ENCODE measurements at regions not wholly inside any gene's neighbourhood (a gene's known extent, or its start where the extent isn't known, plus 50 kb on each side); places are given as distances from the start of the nearest gene placed in this dataset.

DNA sequence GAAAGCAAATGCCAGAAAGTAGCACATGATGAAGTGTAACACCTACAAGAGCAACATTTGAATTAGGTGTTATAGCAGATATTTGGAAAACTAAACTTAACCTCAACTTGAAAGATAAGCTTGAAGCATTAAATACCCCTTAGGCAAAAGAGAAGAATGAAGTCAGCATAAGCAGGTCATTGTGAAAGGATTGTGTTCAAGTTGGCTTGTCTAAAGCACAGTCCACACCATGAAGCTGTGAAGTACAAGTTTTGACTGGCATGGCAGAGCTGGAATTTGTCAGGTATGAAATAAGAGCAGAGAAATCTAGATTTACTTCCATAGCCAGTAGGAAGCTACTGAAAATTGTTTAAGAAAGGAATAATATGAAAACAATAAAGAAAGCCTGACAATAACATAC is 480.3 kb upstream of the POT1 start:
- TF ChIP-seq CTCF (conservative IDR thresholded peaks at IDR 0.05 in 1 of 2, IDR thresholded peaks at IDR 0.05 in 1 of 2; ENCODE audit: extremely low read depth in 1 of 2, insufficient read depth in 1 of 2, low read depth in 1 of 2, low read length in 2 of 2), result no peak
- TF ChIP-seq EZH2 (IDR thresholded peaks at IDR 0.05; ENCODE audit: borderline replicate concordance, low read length), result no peak
